HTR-8/SVneo (cell line): ENCODE measurements at regions not wholly inside any gene's neighbourhood (a gene's known extent, or its start where the extent isn't known, plus 50 kb on each side); places are given as distances from the start of the nearest gene placed in this dataset.
"Not testable (repeated sequence)": the region's sequence is repeated elsewhere in the genome, so short reads cannot be mapped to it uniquely, and the experiment has no call there.

Source experiments
- DNase-seq: peaks from one replicate; pipeline ENCODE4 v3.0.0; 2011; ENCODE audit warnings: low spot score, mixed read lengths; ENCODE audit not compliant: insufficient read length
- FAIRE-seq: peaks from 2 replicates; lab custom pipeline; 2011; peaks lifted over from hg19 to GRCh38; lab: Jason Lieb, UNC

DNA sequence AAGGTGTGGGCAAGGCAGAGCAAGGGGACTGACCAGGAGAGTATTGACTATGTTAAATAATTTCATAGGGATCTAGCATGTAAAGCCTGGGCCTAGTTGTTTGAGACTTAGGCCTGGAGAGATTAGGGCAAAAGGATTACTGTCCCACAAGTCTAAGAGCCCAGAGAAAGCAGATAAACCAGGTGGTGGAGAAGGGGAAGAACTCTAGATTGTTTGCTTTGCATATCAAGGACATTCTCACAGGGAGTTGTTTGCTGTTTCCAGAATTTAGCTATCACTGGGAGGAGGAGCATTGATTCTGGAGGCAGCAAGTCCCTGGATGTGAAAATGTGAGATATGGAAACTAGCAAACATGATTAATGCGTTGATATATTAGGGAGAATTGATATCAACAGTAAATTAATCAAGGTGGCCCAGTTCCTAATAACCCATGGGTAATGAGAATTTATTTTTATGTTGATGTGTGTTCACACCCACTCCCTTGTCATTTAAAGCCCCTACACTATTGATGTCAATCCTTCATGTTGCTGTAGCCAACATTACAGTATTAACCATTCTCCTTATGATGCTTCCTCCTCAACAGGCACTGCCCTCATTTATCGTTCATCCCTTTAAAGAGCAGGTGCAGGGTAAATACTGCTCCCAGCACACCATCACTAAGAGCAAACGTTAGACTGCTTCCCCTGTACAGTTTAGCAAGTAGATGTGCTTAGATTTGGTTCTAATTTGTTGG, 1666.7 kb upstream of the FLRT2 start:
- no peak for DNase-seq
- no peak for FAIRE-seq

- FAIRE-seq (no peak), DNase-seq (no peak)
These were observed 1665.8 kb upstream of the FLRT2 start for GRCh38 chr14:83864106-83864505.

GRCh38 chr14:83867566-83868225, 1662.2 kb upstream of the FLRT2 start:
- DNase-seq (no peak), FAIRE-seq (no peak)

GRCh38 chr14:83870546-83871270, 1659.2 kb upstream of the FLRT2 start:
- FAIRE-seq: no peak
- no peak for DNase-seq

- DNase-seq: no peak
- no peak for FAIRE-seq
These were observed 1656.3 kb upstream of the FLRT2 start for GRCh38 chr14:83873669-83874068.

GRCh38 chr14:83874662-83875061, 1655.3 kb upstream of the FLRT2 start:
- DNase-seq (no peak), FAIRE-seq (no peak)

GRCh38 chr14:83883732-83884131, 1646.2 kb upstream of the FLRT2 start:
- FAIRE-seq: no peak
- DNase-seq: no peak

GRCh38 chr14:83885837-83886293, 1644.1 kb upstream of the FLRT2 start:
- DNase-seq (no peak), FAIRE-seq (no peak)

DNA sequence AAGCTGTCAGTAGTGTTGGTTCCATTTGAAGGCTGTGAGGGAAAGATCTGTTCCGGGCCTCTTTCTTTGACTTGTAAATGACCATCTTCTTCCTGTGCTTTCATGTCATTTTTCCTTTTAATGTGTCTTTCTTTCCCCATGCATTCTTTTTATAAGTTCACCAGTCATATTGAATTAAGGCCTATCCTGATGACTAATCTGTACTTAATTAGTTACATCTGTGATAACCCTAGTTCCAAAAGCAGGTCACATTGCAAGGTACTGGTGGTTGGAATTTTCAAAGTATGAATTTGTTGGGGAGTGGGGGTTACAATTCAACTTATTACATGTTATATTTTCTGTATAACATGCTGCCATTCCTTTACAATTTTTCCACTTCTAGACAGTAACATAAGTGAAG, 1642.1 kb upstream of the FLRT2 start:
- DNase-seq (no peak), FAIRE-seq (no peak)

DNA sequence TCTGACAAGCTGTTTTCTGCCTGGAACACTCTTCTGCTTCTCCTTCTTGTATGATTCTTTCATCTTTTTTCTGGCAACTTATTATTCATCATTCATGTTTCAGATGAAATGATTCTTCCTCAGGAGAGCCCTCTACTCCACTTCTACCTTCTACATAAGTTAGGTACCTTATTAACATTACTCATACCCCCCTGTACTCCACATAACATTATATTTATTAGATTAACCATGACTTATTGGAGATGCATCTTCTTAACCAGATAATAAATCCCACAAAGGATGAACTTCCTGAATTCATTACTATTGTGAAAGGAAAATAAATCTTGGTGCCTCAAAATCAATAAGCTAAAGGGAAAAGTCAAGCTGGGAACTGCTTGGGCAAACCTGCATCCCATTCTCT, 1636.5 kb upstream of the FLRT2 start:
- no peak for DNase-seq
- FAIRE-seq: no peak

GRCh38 chr14:83894568-83894967, 1635.4 kb upstream of the FLRT2 start:
- DNase-seq (no peak), FAIRE-seq (no peak)

DNA sequence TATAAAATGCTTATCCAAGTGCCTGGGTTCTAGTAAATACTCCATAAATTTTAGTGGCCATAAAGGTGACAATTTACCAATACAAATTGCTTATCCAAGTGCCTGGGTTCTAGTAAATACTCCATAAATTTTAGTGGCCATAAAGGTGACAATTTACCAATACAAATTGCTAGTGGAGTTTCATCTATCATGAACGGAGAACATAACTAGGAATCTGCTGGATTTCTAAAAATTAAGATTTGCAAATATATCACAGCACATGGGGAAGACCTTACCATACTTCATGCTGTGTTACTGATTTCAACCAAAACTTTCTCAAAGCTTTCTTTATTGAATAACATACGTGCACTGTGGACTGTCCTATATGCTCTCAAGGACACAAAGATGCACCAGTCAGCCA, 1631.4 kb upstream of the FLRT2 start:
- not testable (repeated sequence) for DNase-seq, FAIRE-seq

DNA sequence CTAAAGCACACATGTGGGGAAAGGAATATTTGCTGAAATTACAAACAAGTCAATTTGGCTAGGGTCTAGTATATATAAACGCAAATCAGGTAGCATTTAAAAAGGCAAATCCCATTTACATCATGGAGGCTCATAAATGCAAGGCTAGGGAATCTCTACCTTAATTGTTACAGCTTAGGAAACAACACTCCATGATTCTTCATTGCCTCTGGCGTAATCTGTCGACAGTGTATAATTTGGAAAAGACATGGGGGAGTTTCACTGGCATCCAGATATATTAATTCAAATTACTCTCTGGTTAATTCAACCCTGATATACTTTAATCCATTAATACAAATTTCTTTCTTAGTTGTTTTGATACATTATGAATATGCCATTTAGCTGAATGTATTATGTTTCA, 1630.2 kb upstream of the FLRT2 start:
- DNase-seq (no peak), FAIRE-seq (no peak)

DNA sequence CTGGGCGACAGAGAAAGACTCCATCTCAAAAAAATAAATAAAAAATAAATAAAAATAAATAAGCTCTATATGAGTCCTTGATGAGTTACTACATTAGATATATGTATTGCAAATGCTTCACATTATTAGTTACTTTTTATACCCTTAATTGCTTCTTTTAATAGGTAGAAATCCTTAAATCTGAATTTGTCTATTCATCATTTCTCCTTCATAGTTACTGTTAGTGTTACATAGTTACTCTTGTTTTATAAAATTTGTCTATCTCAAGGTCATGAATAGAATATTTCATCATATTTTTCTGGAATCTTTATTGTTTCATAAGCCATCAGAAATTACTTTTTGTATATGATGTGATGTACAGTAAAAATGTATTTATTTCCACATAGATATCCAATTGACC, 1624.8 kb upstream of the FLRT2 start:
- no peak for FAIRE-seq
- no peak for DNase-seq

DNA sequence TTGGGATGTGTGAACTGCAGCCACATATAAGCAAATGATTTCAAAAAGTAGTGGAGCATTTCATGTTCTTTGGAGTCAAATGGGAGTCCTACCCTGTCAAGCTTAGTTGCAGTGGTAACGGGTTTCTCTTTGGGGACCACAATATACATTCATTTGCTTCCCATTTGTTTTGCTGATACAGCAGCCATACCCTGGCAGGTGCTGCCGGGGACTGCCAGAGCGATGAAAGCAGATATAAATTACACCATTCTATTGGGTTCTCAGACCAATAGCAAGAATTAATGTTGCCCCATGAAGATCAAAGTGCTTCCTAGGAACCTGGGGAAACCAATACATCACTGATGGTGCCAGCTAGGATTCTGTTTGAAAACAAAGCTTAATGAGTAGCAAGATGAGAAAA, 1621.5 kb upstream of the FLRT2 start:
- DNase-seq: no peak
- no peak for FAIRE-seq

GRCh38 chr14:83909507-83909906, 1620.4 kb upstream of the FLRT2 start:
- FAIRE-seq (peak; percentile 72), DNase-seq (no peak)

GRCh38 chr14:83912032-83912642, 1617.8 kb upstream of the FLRT2 start:
- DNase-seq: no peak
- no peak for FAIRE-seq

- DNase-seq: no peak
- no peak for FAIRE-seq
These were observed 1616.5 kb upstream of the FLRT2 start for GRCh38 chr14:83913476-83913875.

- FAIRE-seq (no peak), DNase-seq (no peak)
These were observed 1611.4 kb upstream of the FLRT2 start for GRCh38 chr14:83918546-83918945.

- FAIRE-seq, DNase-seq: not testable (repeated sequence)
These were observed 1610.3 kb upstream of the FLRT2 start for GRCh38 chr14:83919675-83920074.

GRCh38 chr14:83923842-83924241, 1606.1 kb upstream of the FLRT2 start:
- DNase-seq (no peak), FAIRE-seq (no peak)
